Fibroblast of villous mesenchyme (primary cell): ENCODE measurements at regions not wholly inside any gene's neighbourhood (a gene's known extent, or its start where the extent isn't known, plus 50 kb on each side); places are given as distances from the start of the nearest gene placed in this dataset.

Experiments used
- DNase-seq: peaks from one replicate; pipeline ENCODE4 v3.0.0-alpha.2; 2010; ENCODE audit warnings: low read depth
- H3K4me3 ChIP-seq: 2 replicates; pipeline ENCODE4 v1.5.1; 2011; ENCODE audit warnings: low read depth, mild to moderate bottlenecking, low read length
- CTCF ChIP-seq: IDR thresholded peaks from 2 replicates; pipeline ENCODE4 v1.5.1; 2012; ENCODE audit warnings: low read depth, mild to moderate bottlenecking, low read length; ENCODE audit not compliant: insufficient read depth

- no peak for TF ChIP-seq CTCF
- no peak for DNase-seq
- no peak overlapping the region for H3K4me3 ChIP-seq
These were observed 254.9 kb downstream of the SKAP2 start for GRCh38 chr7:26609532-26609931.

GRCh38 chr7:26612742-26613141 lies 251.6 kb downstream of the SKAP2 start:
- no peak overlapping the region for H3K4me3 ChIP-seq
- no peak for DNase-seq
- no peak for TF ChIP-seq CTCF

GRCh38 chr7:26614503-26614902 lies 249.9 kb downstream of the SKAP2 start:
- no peak for TF ChIP-seq CTCF
- H3K4me3 ChIP-seq: no peak overlapping the region
- no peak for DNase-seq

- no peak for DNase-seq
- no peak overlapping the region for H3K4me3 ChIP-seq
- TF ChIP-seq CTCF: no peak
These were observed 248.2 kb downstream of the SKAP2 start for GRCh38 chr7:26616235-26616634.

- no peak overlapping the region for H3K4me3 ChIP-seq
- no peak for TF ChIP-seq CTCF
- no peak for DNase-seq
These were observed 247.3 kb downstream of the SKAP2 start for GRCh38 chr7:26617066-26617465.
